DOHH2 (cell line): ENCODE measurements at regions not wholly inside any gene's neighbourhood (a gene's known extent, or its start where the extent isn't known, plus 50 kb on each side); places are given as distances from the start of the nearest gene placed in this dataset.

ENCODE experiments used
- H3F3A ChIP-seq: fragments of 200-600 bp; sonication (generic), shearing (Covaris generic); 2 replicates; pipeline ENCODE4 v1.6.0; 2016; ENCODE audit warnings: antibody characterized with exemption, mild to moderate bottlenecking; ENCODE audit not compliant: control insufficient read depth, insufficient read depth
- H3K27ac ChIP-seq: fragments of 200-600 bp; sonication (generic); 2 replicates; pipeline ENCODE4 v1.5.1; 2014; ENCODE audit warnings: low read depth, mild to moderate bottlenecking, low read length, moderate library complexity
- H3K27me3 ChIP-seq: fragments of 200-600 bp; sonication (generic); 2 replicates; pipeline ENCODE4 v1.6.1; 2014; ENCODE audit warnings: mild to moderate bottlenecking, low read length, mixed read lengths; ENCODE audit not compliant: control insufficient read depth
- H3K36me3 ChIP-seq: fragments of 200-600 bp; sonication (generic); 2 replicates; pipeline ENCODE4 v1.6.1; 2014; ENCODE audit warnings: mild to moderate bottlenecking, low read length, moderate library complexity, mixed read lengths; ENCODE audit not compliant: control insufficient read depth
- H3K4me1 ChIP-seq: fragments of 200-600 bp; sonication (generic); 2 replicates; pipeline ENCODE4 v1.6.1; 2014; ENCODE audit warnings: mild to moderate bottlenecking, low read length, mixed read lengths; ENCODE audit not compliant: control insufficient read depth
- H3K4me2 ChIP-seq: fragments of 200-600 bp; sonication (generic); 2 replicates; pipeline ENCODE4 v1.6.0; 2014; ENCODE audit warnings: mild to moderate bottlenecking, low read length, moderate library complexity
- H3K4me3 ChIP-seq: fragments of 200-600 bp; sonication (generic); 2 replicates; pipeline ENCODE4 v1.5.1; 2014; ENCODE audit warnings: mild to moderate bottlenecking, low read length, mixed read lengths
- H3K79me2 ChIP-seq: fragments of 200-600 bp; sonication (generic); 2 replicates; pipeline ENCODE4 v1.6.1; 2014; ENCODE audit warnings: mild to moderate bottlenecking, low read length, mixed read lengths; ENCODE audit not compliant: control insufficient read depth
- H3K9me2 ChIP-seq: fragments of 200-600 bp; sonication (generic); replicated peaks from 2 replicates; pipeline ENCODE4 v1.6.1; 2014; ENCODE audit warnings: mild to moderate bottlenecking, low read length, mixed read lengths; ENCODE audit not compliant: control insufficient read depth
- H3K9me3 ChIP-seq: fragments of 200-600 bp; sonication (generic); 2 replicates; pipeline ENCODE4 v1.6.1; 2014; ENCODE audit warnings: antibody characterized with exemption, low read length, mixed read lengths; ENCODE audit not compliant: control insufficient read depth, insufficient read depth
- H4K20me1 ChIP-seq: fragments of 200-600 bp; sonication (generic); 2 replicates; pipeline ENCODE4 v1.6.0; 2014; ENCODE audit warnings: low read depth, mild to moderate bottlenecking, antibody characterized with exemption, low read length, moderate library complexity; ENCODE audit not compliant: control insufficient read depth, insufficient read depth
- CTCF ChIP-seq: fragments of 200-600 bp; sonication (generic); IDR thresholded peaks from one replicate; pipeline ENCODE4 v1.5.1; 2014; ENCODE audit warnings: antibody characterized with exemption, mild to moderate bottlenecking, low read depth, low read length; ENCODE audit not compliant: poor library complexity, severe bottlenecking
- EZH2phosphoT487 ChIP-seq: fragments of 200-600 bp; sonication (generic); IDR thresholded peaks from 2 replicates; pipeline ENCODE4 v1.6.1; 2017; ENCODE audit warnings: borderline replicate concordance, mild to moderate bottlenecking, antibody characterized with exemption, low read length, moderate library complexity, mixed read lengths

- Histone ChIP-seq H3K27ac (no peak overlapping the region), H3K9me3 (no peaks in the 10 kb centered on the region)
Measured at GRCh38 chr2:236912326-236913120, 173.2 kb upstream of the COPS8 start.

GRCh38 chr2:236915186-236915585 lies 170.5 kb upstream of the COPS8 start:
- H3K4me1 ChIP-seq = no peaks in the 10 kb centered on the region; the same call in 1 of the 2 replicates
- no peak for TF ChIP-seq CTCF
- no peak for TF ChIP-seq EZH2phosphoT487

More at GRCh38 chr2:236912326-236913120, 173.2 kb upstream of the COPS8 start:
- H3K4me3 ChIP-seq = no peak overlapping the region
- H3F3A ChIP-seq = no peaks in the 10 kb centered on the region
- no peaks in the 10 kb centered on the region for H3K36me3 ChIP-seq
- TF ChIP-seq EZH2phosphoT487 (no peak), CTCF (no peak)
- no peaks in the 10 kb centered on the region; the same call in 1 of the 2 replicates for H3K4me1 ChIP-seq
- no peaks in the 10 kb centered on the region; the same call in 1 of the 2 replicates for H3K27me3 ChIP-seq
- no peaks in the 10 kb centered on the region for H3K9me2 ChIP-seq
- H3K79me2 ChIP-seq = no peaks in the 10 kb centered on the region
- no peak overlapping the region for H3K4me2 ChIP-seq
- no peaks in the 10 kb centered on the region for H4K20me1 ChIP-seq

GRCh38 chr2:236915726-236916125 lies 170.0 kb upstream of the COPS8 start:
- Histone ChIP-seq H3K4me3 (no peak overlapping the region), H3K36me3 (no peaks in the 10 kb centered on the region), H3K9me2 (no peaks in the 10 kb centered on the region), H3K4me2 (no peak overlapping the region), H3K79me2 (no peaks in the 10 kb centered on the region), H3K27ac (no peak overlapping the region), H3K4me1 (no peaks in the 10 kb centered on the region; the same call in 1 of the 2 replicates), H3K9me3 (no peaks in the 10 kb centered on the region), H3K27me3 (no peaks in the 10 kb centered on the region; the same call in 1 of the 2 replicates), H4K20me1 (no peaks in the 10 kb centered on the region), H3F3A (no peaks in the 10 kb centered on the region)
- no peak for TF ChIP-seq CTCF
- TF ChIP-seq EZH2phosphoT487 = no peak

More at GRCh38 chr2:236915186-236915585, 170.5 kb upstream of the COPS8 start:
- Histone ChIP-seq H3K4me2 (no peak overlapping the region), H3K79me2 (no peaks in the 10 kb centered on the region), H3K27ac (no peak overlapping the region), H3K9me2 (no peaks in the 10 kb centered on the region), H3K9me3 (no peaks in the 10 kb centered on the region), H3K36me3 (no peaks in the 10 kb centered on the region), H3F3A (no peaks in the 10 kb centered on the region), H3K27me3 (no peaks in the 10 kb centered on the region; the same call in 1 of the 2 replicates), H4K20me1 (no peaks in the 10 kb centered on the region), H3K4me3 (no peak overlapping the region)
